HG03558 (cell line): ENCODE measurements at regions not wholly inside any gene's neighbourhood (a gene's known extent, or its start where the extent isn't known, plus 50 kb on each side); places are given as distances from the start of the nearest gene placed in this dataset.

Experiments used
- ATAC-seq: cut with Tn5 transposase; IDR thresholded peaks from one replicate; pipeline ENCODE4 v1.9.1; 2021; ENCODE audit warnings: moderate number of reproducible peaks; ENCODE audit not compliant: unreplicated experiment; ENCODE audit errors: extremely low read depth

DNA sequence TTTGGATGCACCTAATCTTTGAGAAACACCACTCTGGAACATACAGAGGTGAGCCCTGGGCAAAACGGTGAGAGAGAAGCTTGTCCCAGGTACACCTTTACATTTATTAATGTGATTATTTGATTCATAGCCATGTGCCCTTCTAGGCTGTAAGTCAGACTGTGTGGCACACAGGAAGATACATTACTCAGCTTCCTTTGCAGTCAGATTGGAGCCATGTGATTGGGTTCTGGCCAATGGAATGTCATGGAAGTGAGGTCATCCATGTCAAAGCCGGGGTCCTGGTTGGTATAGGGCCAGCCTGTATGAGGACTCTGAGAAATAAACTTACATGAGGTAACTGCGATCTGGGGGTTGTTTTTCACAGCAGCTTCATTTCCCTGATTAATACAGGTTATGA lies 106.8 kb upstream of the CD180 start:
- ATAC-seq: no peak

DNA sequence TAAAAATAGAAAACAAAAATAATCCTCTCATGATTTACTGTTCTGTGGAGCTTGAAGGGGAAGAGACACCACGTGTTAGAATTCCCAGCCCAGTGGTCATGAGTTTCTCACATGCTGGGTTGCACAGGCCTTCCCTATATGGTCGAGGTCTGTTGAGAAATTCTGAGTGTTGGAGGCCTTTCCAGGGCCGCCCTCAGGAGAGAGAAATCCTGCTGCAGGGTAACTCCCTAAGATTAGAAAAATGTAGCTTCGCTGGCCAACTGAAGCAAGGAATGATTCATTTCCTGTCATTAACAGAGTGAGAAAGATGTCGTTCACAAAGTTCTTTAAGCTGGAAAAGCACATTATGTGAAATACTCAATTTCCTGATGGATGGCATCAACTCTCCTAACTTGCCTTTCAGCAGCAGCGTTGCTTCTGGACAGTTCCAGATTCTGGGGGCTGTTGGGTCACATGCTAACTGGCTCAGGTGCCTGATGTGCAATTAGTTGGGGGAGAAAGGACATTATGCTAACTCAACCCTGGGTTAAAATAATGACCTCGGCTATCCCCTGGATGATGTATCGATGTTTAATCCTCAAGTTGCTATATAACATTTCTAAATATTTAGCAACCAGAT lies 104.8 kb upstream of the CD180 start:
- ATAC-seq: no peak

DNA sequence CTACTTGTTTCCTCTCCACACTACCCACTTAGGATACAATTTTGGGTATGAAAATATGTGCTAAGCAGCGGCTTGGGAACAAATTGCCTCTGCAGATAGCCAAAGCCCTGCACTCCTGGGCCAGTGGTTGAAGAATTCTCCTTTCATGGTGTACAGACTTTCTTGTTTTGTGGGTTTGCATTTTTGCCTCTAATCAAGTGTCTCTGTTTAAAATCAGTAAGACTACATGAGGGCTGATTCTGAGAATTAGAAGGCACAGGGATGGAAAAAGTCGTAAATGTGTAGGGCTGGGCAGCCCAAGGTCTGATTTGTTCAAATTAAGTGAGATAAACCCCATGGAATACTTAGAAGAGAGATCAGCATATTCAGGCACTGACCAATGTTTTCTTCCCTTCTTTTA lies 103.7 kb upstream of the CD180 start:
- ATAC-seq: no peak

DNA sequence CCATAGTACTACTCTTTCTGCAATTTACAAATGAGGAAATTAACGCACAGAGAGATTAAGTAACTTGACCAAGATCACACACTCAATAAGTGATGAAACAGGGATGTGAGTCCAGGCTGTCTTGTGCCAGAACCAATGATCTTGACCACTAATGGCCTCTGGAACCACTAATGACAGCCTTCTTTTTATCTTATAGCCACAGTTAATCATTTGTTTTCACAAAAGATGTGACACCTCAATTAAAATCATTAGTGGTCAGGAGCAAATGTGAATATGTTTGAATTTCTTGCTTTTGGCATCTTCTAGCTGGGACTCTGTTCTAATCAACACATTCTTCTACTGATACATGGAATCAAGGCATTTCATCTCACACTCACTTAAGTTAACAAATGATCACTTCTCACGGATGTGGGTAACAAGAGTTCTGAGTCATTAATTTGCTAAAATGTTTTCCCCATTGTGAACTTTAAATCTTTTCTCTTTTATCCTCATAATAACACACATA lies 102.7 kb upstream of the CD180 start:
- ATAC-seq: no peak

DNA sequence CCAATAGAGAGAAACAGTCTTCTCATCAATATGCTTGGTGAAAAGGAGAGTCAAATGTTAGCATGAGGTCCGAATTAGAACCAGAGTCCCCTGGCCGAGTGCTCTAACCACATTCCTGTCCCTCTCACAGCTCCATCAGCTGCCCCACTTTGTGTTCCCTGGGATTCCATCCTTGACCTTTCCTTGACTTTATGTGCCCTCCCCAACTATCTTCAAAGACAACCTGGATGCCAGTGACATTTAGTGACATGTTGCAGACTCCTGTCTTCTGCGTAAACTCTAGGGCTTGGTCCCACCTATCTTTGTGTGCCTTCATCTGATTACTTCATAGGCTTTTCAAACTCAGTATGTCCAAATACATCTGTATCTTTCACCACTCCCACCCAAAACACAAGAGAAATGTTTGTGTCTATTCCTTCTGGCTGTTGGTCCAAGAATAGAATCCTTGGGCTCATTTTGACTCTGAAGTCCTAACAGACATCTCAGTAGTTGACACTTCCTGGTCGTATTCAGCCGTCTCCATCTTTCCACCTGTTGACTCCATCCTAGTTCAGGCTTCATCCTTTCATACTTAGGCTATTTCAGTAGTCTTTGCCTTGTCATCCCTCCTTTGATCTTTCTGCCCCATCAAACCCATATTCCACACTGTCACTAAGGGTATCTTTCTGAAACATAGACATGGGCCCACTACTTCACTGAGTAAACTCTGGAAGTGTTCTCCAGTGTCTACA lies 101.4 kb upstream of the CD180 start:
- ATAC-seq: no peak

DNA sequence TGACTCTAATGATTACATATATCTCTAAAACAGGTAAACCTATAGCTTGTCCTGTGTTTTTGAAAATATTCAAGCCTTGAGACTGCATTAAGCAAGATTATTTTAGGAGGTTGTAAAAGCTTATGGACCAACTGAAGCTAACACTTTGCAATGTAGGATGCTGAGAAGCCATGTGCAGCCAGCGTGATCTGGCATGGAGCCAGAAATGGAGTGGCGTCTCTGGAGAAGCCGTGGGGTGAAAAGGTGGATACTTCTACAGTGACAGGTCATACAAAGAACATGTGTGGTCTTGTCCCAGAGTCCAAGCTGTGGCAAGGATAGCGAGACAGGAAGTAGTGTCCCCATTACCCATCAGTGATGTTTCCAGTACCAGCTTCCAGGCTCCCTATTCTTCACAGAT lies 100.8 kb upstream of the CD180 start:
- no peak for ATAC-seq

DNA sequence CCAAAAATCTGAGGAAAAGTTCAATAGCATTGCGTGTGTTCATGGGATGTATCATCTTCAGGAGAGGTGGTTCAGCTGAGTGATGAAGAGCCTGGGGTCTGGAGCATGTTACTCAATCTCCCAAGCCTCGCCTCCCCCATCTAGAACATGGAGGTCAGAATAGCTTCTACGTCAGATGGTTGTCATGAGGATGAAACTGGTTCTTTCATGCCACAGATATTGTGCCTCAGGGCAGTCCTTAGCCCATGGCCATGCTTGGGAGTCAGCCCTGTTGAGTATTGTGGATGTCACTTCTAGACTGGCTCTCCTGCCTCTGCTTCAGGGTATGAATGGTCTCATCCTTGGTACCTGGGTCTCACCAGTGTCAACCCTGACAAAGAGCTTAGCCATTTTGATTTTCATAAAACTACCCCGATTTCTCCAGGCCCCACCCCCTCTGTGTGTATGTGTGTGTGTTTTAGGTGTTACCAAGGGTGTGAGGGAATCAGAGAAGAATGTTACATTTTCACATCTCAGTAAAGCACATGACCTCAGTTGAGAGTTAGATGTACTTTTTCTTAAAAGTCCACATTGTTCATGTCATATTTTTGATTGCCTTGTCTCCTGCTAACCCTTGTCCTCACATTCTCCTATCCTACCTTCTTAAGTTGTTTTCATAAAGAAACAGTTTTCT lies 97.8 kb upstream of the CD180 start:
- ATAC-seq: no peak

DNA sequence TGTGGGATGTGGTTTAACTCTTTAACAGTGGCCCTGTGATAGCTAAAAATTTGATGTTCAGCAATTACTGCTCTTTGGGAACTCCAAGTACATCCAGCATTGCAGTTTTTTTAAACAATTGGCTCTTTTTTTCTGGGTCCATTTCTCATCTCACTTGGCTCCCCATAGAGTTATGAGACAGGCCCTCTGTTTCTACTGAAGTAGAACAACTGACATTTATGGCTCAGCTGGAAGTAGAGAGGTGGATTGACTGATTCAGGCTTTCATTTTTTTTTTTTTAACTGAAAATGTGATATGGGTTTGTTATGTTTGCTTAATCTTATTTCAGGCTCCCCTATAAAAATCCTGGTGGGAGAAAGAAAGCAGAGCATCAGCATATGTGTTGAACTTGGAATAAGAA lies 96.6 kb upstream of the CD180 start:
- no peak for ATAC-seq

DNA sequence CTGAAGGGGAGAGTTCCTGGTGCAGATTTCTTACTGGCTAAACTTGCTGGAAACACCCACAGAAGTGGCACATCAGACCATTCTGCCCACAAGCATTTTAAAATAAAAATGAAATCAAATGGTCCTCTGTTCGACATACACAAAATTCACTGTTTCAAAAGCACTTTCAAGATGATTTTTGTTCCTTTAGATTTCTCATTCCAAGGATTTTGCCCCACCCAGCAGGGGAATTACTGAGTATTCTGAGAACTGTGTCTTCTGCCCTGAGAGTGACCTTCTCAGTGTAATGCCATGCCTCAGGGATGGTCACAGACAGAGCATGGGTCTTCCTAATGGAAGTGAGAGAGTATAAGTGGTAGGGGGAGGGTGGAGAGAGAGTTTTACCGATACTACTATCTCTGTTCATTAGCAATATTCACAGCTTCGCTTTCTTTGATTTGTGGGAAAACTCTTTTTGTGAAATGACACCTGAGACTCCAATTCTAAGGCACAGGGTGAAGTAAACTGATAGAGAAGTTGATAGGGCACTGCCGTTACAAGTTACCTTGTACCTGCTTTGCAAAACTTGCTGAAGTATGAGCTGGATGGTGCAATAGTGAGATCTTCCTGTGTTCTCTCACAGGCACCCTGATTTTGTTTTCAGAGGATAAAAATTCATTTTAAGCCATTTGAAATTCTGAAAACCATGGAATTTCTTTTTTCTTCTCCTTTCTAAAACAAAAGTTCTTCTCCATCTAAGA lies 95.8 kb upstream of the CD180 start:
- ATAC-seq: no peak

DNA sequence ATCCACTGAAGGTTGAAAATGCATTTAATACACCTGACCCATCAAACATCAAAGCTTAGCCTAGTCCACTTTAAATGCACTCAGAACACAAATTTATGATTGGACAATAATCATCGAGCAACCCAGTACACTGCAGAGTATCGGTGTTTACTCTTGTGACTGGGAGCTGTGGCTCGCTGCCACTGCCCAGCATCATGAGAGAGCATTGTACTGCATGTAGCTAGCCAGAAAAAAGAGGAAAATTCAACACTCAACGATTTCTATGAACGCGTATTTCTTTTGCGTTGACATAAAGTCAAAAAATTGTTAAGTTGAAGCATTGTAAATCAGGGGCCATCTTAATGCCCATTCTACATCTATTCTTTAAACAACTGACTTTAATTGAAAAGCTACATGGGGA lies 95.1 kb upstream of the CD180 start:
- ATAC-seq: no peak

DNA sequence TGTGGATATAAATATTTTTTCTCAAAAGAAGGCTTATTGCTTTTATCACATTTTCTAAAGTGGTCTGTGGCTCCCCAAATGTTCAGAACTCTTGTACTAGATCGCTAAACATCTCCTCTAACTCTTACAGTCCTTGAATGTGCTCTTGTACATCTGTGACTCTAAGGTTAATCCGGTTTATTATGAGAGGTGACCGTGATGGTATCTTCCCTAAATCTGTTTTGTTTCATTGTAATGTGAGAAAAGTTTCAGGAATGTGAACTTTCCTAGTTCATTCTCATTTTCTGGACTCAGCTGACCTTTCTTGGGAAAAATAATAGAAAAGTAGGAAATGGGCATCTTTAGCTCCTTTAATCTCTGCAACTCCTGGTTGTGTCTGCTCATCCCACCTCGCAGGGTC lies 94.5 kb upstream of the CD180 start:
- ATAC-seq: no peak

DNA sequence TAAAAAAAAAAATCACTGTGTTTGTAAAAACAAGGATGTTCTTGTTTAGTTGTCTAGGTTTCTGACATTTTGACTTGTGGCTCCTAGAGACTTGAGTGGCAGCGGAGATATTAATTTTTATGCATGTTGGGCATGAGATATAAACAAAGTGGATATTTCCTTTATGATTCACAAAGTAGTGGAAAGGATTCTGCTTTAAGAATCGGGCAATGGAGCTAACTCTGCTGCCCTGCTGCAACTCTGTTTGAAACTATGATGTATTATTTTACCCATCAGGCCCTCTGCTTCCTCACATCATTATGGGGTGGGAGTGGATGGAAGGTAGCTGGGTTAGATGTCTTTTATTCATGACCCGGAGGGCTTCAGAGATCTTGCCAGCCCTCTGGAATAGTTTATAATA lies 94.1 kb upstream of the CD180 start:
- no peak for ATAC-seq

DNA sequence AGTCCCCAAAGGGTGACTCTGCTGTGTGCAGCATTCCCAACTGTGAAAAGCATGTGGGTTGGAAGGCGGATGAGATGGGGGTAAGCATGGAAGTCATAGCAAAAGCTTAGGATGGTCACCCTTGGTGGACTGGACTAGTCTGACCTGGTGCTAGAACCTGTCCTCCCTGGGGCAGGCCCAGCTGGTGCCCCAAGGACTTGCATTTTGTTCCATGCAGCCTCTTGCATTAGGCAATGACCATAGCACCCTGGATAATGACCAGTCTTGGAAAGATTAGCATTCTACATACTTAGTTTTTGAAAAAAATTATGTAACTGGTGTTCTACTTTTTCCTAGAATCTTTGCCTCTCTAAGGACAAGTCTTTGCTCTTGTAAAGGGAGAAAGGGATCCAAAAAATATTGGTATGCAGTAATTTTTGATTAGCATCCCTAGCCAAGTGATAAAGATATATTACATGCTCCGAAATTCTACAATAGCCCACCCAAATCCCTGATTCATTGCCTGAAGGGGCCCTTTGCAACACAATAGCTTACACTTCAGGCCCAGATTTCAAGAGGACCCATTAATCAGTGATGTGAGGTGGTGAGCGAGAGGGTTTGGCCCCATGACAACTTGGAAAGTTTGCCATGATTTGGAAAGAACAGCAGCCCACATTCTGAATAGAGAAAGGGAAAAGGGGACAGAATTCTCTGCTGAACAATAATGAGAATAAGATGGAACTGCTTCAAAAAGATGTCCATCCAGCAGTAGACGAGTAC lies 93.3 kb upstream of the CD180 start:
- no peak for ATAC-seq

DNA sequence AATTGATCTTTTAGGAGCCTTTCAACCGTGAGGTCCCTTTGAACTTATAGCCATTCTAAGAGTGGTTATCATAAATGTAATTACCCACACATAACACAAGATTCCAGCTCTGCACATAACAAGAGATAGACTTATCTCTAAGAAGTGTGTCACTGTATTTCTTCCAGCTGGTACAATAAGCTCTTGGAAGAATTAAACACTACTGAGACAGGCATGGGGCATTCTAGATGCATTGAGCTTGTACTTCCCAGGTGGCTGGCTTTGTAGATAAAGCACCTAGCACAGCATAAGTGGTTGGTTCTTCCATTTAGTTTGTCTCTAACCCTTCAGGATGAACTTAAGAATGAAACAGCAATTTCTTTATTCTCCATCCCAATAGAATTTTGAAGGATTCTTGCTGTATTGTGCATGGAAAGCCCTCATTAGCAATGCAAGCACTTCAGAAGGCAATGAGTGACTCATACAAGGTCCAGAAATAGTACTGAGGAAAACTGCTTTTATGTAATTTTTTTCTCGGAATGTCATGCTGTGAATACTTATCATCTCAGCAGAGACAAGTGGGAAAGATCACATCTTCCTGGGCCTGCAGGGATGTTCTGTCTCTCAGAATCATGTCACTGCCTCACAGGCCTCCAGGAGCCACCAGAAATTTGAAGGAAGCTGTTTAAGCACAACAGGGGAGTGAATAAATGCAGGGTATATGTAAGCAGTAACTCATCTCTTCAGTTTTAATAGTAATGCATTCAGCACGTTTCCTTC lies 91.1 kb upstream of the CD180 start:
- ATAC-seq: no peak

DNA sequence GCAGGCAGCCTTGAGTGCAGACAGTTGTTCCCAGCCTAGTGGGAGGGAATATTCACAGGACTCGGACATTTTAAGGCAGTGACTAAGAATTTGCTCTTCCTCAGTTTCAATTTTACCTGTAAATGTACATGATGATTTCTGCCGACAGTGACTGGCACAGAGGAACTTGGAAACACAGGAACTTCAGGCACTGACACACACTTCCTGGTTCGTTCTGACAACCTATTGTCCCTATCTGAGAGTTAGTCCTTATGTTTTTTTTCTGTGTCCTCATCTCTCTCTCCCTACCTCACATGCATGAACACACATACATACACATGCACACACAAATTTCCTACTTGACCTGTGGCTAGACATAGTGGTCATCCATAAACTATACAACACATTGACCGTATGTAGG lies 89.4 kb upstream of the CD180 start:
- ATAC-seq: no peak

DNA sequence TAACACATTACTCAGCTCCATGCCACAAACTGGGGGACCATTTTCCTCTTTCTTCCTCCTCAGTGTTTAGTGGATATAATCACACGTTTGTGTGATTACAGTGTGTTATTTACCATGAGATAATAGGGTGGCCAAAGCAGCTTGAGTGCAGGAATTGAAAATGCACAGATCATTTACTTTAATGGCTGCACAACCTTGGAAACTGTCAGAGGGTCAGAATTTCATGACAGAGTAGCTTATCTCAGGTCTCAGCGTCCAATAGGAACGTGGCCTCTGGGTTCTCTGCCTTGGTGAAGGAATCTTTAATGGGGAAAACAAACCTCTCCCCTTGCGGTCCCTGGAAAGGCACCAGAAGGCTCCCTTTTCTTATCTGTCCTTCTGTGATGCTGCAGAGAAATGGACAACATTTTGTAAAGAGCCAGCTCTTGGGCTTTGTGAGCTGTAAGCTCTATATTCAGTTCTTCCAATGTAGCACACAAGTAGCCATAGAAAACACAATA lies 87.4 kb upstream of the CD180 start:
- ATAC-seq: no peak

DNA sequence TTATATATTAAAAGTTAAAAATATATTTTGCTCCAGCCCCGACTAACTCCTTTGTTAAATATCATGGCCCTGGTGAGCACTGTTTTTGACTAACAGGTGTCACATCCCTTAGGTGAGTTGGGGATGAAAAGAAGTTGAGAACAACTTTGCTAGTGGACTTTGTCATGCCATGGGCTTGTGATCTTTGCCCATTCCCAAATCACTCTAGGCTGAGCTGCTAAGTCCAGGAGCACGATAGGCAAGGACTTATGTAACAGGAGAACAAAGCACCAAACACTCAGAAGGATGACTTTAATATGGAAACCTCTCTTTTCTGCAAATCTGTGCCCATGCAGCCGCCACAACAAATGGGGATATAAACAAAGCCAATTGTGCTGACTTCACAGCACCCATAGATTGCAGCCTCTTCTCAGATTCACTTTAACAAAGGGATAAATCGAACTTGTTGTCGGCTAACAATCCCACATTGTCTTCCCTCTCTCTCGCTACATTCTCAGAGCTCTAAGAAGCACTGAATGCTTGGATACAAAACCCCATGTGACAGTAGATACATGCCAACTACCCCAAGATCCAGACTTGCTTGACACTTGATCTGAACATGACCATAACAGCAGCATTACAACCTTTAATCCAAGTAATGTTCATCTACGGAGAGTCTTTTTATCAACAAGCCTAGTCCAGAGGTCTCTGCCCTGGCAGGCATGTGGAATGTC lies 86.8 kb upstream of the CD180 start:
- no peak for ATAC-seq

DNA sequence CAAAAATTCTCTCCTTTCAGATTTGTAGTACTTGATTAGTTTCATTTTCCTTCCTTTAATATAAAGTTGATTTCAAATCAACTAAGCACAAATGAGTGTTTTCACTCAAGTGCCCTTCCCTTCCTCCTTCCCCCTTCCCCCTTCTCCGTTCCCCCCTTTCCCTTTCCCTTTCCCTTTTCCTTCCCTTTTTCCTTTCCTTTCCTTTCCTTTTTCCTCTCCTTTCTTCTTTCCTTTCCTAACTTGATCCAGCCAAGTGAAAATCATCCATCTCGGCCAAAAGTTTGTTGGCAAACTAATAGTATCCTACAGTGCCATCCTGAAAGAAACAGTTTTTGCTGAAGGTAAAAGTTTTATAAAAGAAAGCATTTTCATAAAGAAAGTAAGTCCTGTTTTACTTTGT lies 85.3 kb upstream of the CD180 start:
- no peak for ATAC-seq
